Sigmoid colon (tissue), 4 donors: ENCODE measurements at regions not wholly inside any gene's neighbourhood (a gene's known extent, or its start where the extent isn't known, plus 50 kb on each side); places are given as distances from the start of the nearest gene placed in this dataset.

Source experiments
- EP300 ChIP-seq, 4 donors: sonication (generic); formaldehyde crosslinking; IDR thresholded peaks; one replicate each; pipeline ENCODE4 v1.6.1; 2017; ENCODE audit warnings: antibody characterized with exemption in 4 of 4
- POLR2A ChIP-seq, 2 donors: fragments of 450-650 bp; IDR thresholded peaks; one replicate each; pipeline ENCODE4 v1.6.1; 2016; ENCODE audit warnings: antibody characterized with exemption in 2 of 2, mild to moderate bottlenecking in 2 of 2, moderate library complexity in 2 of 2
- POLR2AphosphoS5 ChIP-seq, 4 donors: sonication (generic); formaldehyde crosslinking; IDR thresholded peaks; one replicate each; pipeline ENCODE4 v1.6.1; 2017; ENCODE audit warnings: antibody characterized with exemption in 4 of 4
- TF ChIP-seq, protein P1 (sequence below), 4 experiments: fragments of 450-650 bp in 3 of 4; fragments of 200-600 bp in 1 of 4; IDR thresholded peaks; one replicate each; pipeline ENCODE4 v1.5.1; 2016 to 2019; ENCODE audit warnings: antibody characterized with exemption in 4 of 4, mild to moderate bottlenecking in 3 of 4, moderate library complexity in 2 of 4

GRCh38 chr5:51860532-51861018 lies 477.3 kb downstream of the ISL1 start:
- TF ChIP-seq, protein P1, sequence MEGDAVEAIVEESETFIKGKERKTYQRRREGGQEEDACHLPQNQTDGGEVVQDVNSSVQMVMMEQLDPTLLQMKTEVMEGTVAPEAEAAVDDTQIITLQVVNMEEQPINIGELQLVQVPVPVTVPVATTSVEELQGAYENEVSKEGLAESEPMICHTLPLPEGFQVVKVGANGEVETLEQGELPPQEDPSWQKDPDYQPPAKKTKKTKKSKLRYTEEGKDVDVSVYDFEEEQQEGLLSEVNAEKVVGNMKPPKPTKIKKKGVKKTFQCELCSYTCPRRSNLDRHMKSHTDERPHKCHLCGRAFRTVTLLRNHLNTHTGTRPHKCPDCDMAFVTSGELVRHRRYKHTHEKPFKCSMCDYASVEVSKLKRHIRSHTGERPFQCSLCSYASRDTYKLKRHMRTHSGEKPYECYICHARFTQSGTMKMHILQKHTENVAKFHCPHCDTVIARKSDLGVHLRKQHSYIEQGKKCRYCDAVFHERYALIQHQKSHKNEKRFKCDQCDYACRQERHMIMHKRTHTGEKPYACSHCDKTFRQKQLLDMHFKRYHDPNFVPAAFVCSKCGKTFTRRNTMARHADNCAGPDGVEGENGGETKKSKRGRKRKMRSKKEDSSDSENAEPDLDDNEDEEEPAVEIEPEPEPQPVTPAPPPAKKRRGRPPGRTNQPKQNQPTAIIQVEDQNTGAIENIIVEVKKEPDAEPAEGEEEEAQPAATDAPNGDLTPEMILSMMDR (IDR thresholded peaks at IDR 0.05): no peak
- no peak for TF ChIP-seq POLR2A (IDR thresholded peaks at IDR 0.05)
- TF ChIP-seq EP300 (IDR thresholded peaks at IDR 0.05): no peak
- TF ChIP-seq POLR2AphosphoS5 (IDR thresholded peaks at IDR 0.05): no peak
